ENCODE measurements at regions not wholly inside any gene's neighbourhood (a gene's known extent, or its start where the extent isn't known, plus 50 kb on each side); places are given as distances from the start of the nearest gene placed in this dataset.

- no peaks in the 10 kb centered on the region for H3K36me3 Mint-ChIP-seq
- H3K27ac Mint-ChIP-seq = no peak overlapping the region
- peaks cover 8% of the 10 kb centered on the region for H3K4me1 Mint-ChIP-seq
- no peak overlapping the region for H3K4me3 Mint-ChIP-seq
- no peaks in the 10 kb centered on the region for H3K9me3 Mint-ChIP-seq
- peaks cover under 1% of the 10 kb centered on the region for H3K27me3 Mint-ChIP-seq
Observed at GRCh38 chr10:2019281-2019680, 282.0 kb upstream of the ADARB2 start.

- Mint-ChIP-seq H3K4me1 (peaks cover 14% of the 10 kb centered on the region), H3K9me3 (no peaks in the 10 kb centered on the region), H3K27ac (no peak overlapping the region), H3K36me3 (no peaks in the 10 kb centered on the region), H3K4me3 (no peak overlapping the region), H3K27me3 (no peaks in the 10 kb centered on the region)
Observed at GRCh38 chr10:2014541-2014940, 277.2 kb upstream of the ADARB2 start.

GRCh38 chr10:2012209-2012608 lies 274.9 kb upstream of the ADARB2 start:
- no peaks in the 10 kb centered on the region for H3K27me3 Mint-ChIP-seq
- H3K4me3 Mint-ChIP-seq = no peak overlapping the region
- H3K4me1 Mint-ChIP-seq = peaks cover 14% of the 10 kb centered on the region
- no peaks in the 10 kb centered on the region for H3K9me3 Mint-ChIP-seq
- no peaks in the 10 kb centered on the region for H3K36me3 Mint-ChIP-seq
- no peak overlapping the region for H3K27ac Mint-ChIP-seq

- H3K9me3 Mint-ChIP-seq = no peaks in the 10 kb centered on the region
- peaks cover 14% of the 10 kb centered on the region for H3K4me1 Mint-ChIP-seq
- no peak overlapping the region for H3K27ac Mint-ChIP-seq
- H3K36me3 Mint-ChIP-seq = no peaks in the 10 kb centered on the region
- no peak overlapping the region for H3K4me3 Mint-ChIP-seq
- H3K27me3 Mint-ChIP-seq = no peaks in the 10 kb centered on the region
Observed at GRCh38 chr10:2011106-2011716, 273.9 kb upstream of the ADARB2 start.

GRCh38 chr10:2005546-2005945 lies 268.2 kb upstream of the ADARB2 start:
- Mint-ChIP-seq H3K9me3 (no peaks in the 10 kb centered on the region), H3K36me3 (no peaks in the 10 kb centered on the region), H3K27me3 (no peaks in the 10 kb centered on the region), H3K4me3 (no peak overlapping the region), H3K27ac (no peak overlapping the region), H3K4me1 (no peaks in the 10 kb centered on the region)

GRCh38 chr10:1992930-1993329 lies 255.6 kb upstream of the ADARB2 start:
- Mint-ChIP-seq H3K27me3 (no peaks in the 10 kb centered on the region), H3K27ac (no peak overlapping the region), H3K9me3 (no peaks in the 10 kb centered on the region), H3K4me1 (peaks cover 4% of the 10 kb centered on the region), H3K4me3 (no peak overlapping the region), H3K36me3 (no peaks in the 10 kb centered on the region)

GRCh38 chr10:1989090-1989489 lies 251.8 kb upstream of the ADARB2 start:
- no peaks in the 10 kb centered on the region for H3K9me3 Mint-ChIP-seq
- H3K27ac Mint-ChIP-seq = no peak overlapping the region
- no peak overlapping the region for H3K4me3 Mint-ChIP-seq
- H3K27me3 Mint-ChIP-seq = no peaks in the 10 kb centered on the region
- no peaks in the 10 kb centered on the region for H3K4me1 Mint-ChIP-seq
- no peaks in the 10 kb centered on the region for H3K36me3 Mint-ChIP-seq

- Mint-ChIP-seq H3K36me3 (peaks cover 2% of the 10 kb centered on the region), H3K4me3 (no peak overlapping the region), H3K27ac (no peak overlapping the region), H3K27me3 (no peaks in the 10 kb centered on the region), H3K9me3 (peaks cover 5% of the 10 kb centered on the region), H3K4me1 (peaks cover 6% of the 10 kb centered on the region)
Observed at GRCh38 chr10:1981976-1982375, 244.7 kb upstream of the ADARB2 start.

GRCh38 chr10:1980459-1980858 lies 243.1 kb upstream of the ADARB2 start:
- H3K9me3 Mint-ChIP-seq = peaks cover 5% of the 10 kb centered on the region
- peaks cover 2% of the 10 kb centered on the region for H3K36me3 Mint-ChIP-seq
- H3K27ac Mint-ChIP-seq = no peak overlapping the region
- no peak overlapping the region for H3K4me3 Mint-ChIP-seq
- peaks cover 6% of the 10 kb centered on the region for H3K4me1 Mint-ChIP-seq
- no peaks in the 10 kb centered on the region for H3K27me3 Mint-ChIP-seq

- H3K36me3 Mint-ChIP-seq = peaks cover 2% of the 10 kb centered on the region
- no peak overlapping the region for H3K27ac Mint-ChIP-seq
- H3K27me3 Mint-ChIP-seq = no peaks in the 10 kb centered on the region
- no peak overlapping the region for H3K4me3 Mint-ChIP-seq
- H3K9me3 Mint-ChIP-seq = peaks cover 5% of the 10 kb centered on the region
- peaks cover 6% of the 10 kb centered on the region for H3K4me1 Mint-ChIP-seq
Observed at GRCh38 chr10:1978584-1978983, 241.3 kb upstream of the ADARB2 start.

GRCh38 chr10:1977461-1977860 lies 240.1 kb upstream of the ADARB2 start:
- Mint-ChIP-seq H3K4me3 (no peak overlapping the region), H3K4me1 (peaks cover 9% of the 10 kb centered on the region), H3K36me3 (peaks cover 2% of the 10 kb centered on the region), H3K27me3 (no peaks in the 10 kb centered on the region), H3K27ac (no peak overlapping the region), H3K9me3 (peaks cover 5% of the 10 kb centered on the region)

- Mint-ChIP-seq H3K4me3 (no peak overlapping the region), H3K36me3 (no peaks in the 10 kb centered on the region), H3K4me1 (peaks cover 3% of the 10 kb centered on the region), H3K27ac (no peak overlapping the region), H3K27me3 (no peaks in the 10 kb centered on the region), H3K9me3 (no peaks in the 10 kb centered on the region)
Observed at GRCh38 chr10:1972406-1972805, 235.1 kb upstream of the ADARB2 start.

GRCh38 chr10:1968257-1969033 lies 231.1 kb upstream of the ADARB2 start:
- no peaks in the 10 kb centered on the region for H3K9me3 Mint-ChIP-seq
- H3K4me1 Mint-ChIP-seq = peaks cover 3% of the 10 kb centered on the region
- H3K27ac Mint-ChIP-seq = no peak overlapping the region
- H3K4me3 Mint-ChIP-seq = no peak overlapping the region
- H3K36me3 Mint-ChIP-seq = no peaks in the 10 kb centered on the region
- H3K27me3 Mint-ChIP-seq = no peaks in the 10 kb centered on the region

- no peak overlapping the region for H3K27ac Mint-ChIP-seq
- no peaks in the 10 kb centered on the region for H3K36me3 Mint-ChIP-seq
- no peaks in the 10 kb centered on the region for H3K4me1 Mint-ChIP-seq
- H3K4me3 Mint-ChIP-seq = no peak overlapping the region
- no peaks in the 10 kb centered on the region for H3K27me3 Mint-ChIP-seq
- H3K9me3 Mint-ChIP-seq = no peaks in the 10 kb centered on the region
Observed at GRCh38 chr10:1966712-1967376, 229.5 kb upstream of the ADARB2 start.

GRCh38 chr10:1964476-1964875 lies 227.2 kb upstream of the ADARB2 start:
- no peak overlapping the region for H3K4me3 Mint-ChIP-seq
- no peaks in the 10 kb centered on the region for H3K4me1 Mint-ChIP-seq
- H3K27me3 Mint-ChIP-seq = no peaks in the 10 kb centered on the region
- no peaks in the 10 kb centered on the region for H3K9me3 Mint-ChIP-seq
- H3K36me3 Mint-ChIP-seq = no peaks in the 10 kb centered on the region
- H3K27ac Mint-ChIP-seq = peak overlapping the region; percentile 48

- Mint-ChIP-seq H3K4me3 (no peak overlapping the region), H3K27ac (no peak overlapping the region), H3K4me1 (peaks cover 7% of the 10 kb centered on the region), H3K9me3 (no peaks in the 10 kb centered on the region), H3K36me3 (no peaks in the 10 kb centered on the region), H3K27me3 (no peaks in the 10 kb centered on the region)
Observed at GRCh38 chr10:1963341-1963740, 226.0 kb upstream of the ADARB2 start.

All from activated naive CD4-positive, alpha-beta T cell treated with anti-CD3 and anti-CD28 coated beads, Interleukin-2, amount 50 U/mL, for 24 hours (primary cell).